A549 (cell line): ENCODE measurements at regions not wholly inside any gene's neighbourhood (a gene's known extent, or its start where the extent isn't known, plus 50 kb on each side); places are given as distances from the start of the nearest gene placed in this dataset.

ENCODE experiments used
- ATAC-seq, 2 experiments: fragments of 200-7000 bp in 1 of 2; fragments of >200 bp in 1 of 2; cut with Nextera tagmentation in 1 of 2; cut with Tn5 transposase in 1 of 2; 3 replicates each; pipeline versions ENCODE4 v1.8.0 to v1.9.1; 2018 to 2020; ENCODE audit warnings: mild to moderate bottlenecking in 1 of 2, moderate library complexity in 1 of 2
- CTCF ChIA-PET: fragments of 300-600 bp; sonication (Branson Sonifier 250); formaldehyde crosslinking; extraction: SDS; loops from one replicate; lab custom pipeline; 2021; ENCODE audit warnings: antibody characterized with exemption, inconsistent platforms; lab: Yijun Ruan, JAX
- POLR2A ChIA-PET: fragments of 350-600 bp; formaldehyde crosslinking; extraction: SDS; loops from one replicate; lab custom pipeline; 2021; ENCODE audit warnings: antibody characterized with exemption, inconsistent platforms; lab: Yijun Ruan, JAX
- DNase-seq, 2 experiments: peaks; one replicate each; pipeline versions ENCODE4 v3.0.0 to v3.0.0-alpha.2; 2011 to 2016; ENCODE audit warnings: low read depth in 1 of 2, low spot score in 1 of 2
- FAIRE-seq: peaks from 2 replicates; lab custom pipeline; 2011; peaks lifted over from hg19 to GRCh38; lab: Jason Lieb, UNC
- H3K27ac ChIP-seq, 2 experiments: fragments of >200 bp; sonication (Bioruptor Twin); formaldehyde crosslinking; 3 replicates each; pipeline ENCODE4 v1.5.1; 2016 to 2017
- H3K4me1 ChIP-seq: fragments of >200 bp; sonication (Bioruptor Twin); formaldehyde crosslinking; 3 replicates; pipeline ENCODE4 v1.6.1; 2016
- H3K4me2 ChIP-seq: fragments of >200 bp; sonication (Bioruptor Twin); formaldehyde crosslinking; 3 replicates; pipeline ENCODE4 v1.6.1; 2016
- H3K4me3 ChIP-seq: fragments of >200 bp; sonication (Bioruptor Twin); formaldehyde crosslinking; 3 replicates; pipeline ENCODE4 v1.5.1; 2016
- H3K9me3 ChIP-seq: fragments of >200 bp; sonication (Bioruptor Twin); formaldehyde crosslinking; 3 replicates; pipeline ENCODE4 v1.6.1; 2016
- BHLHE40 ChIP-seq: IDR thresholded peaks from 2 replicates; pipeline ENCODE4 v1.6.1; 2012; ENCODE audit warnings: low read depth, low read length, inconsistent platforms
- CEBPB ChIP-seq, 2 experiments: fragments of >200 bp in 1 of 2; sonication (Bioruptor Twin) in 1 of 2; formaldehyde crosslinking in 1 of 2; IDR thresholded peaks; 2 replicates each; pipeline ENCODE4 v1.6.1; 2012 to 2016
- CHD4 ChIP-seq: fragments of 200-600 bp; sonication (generic); IDR thresholded peaks from 2 replicates; pipeline ENCODE4 v1.6.1; 2016; ENCODE audit warnings: antibody characterized with exemption, mild to moderate bottlenecking, borderline replicate concordance
- CTCF ChIP-seq: fragments of >200 bp; sonication (Bioruptor Twin); formaldehyde crosslinking; IDR thresholded peaks from 3 replicates; pipeline ENCODE4 v1.5.1; 2016
- E2F6 ChIP-seq: IDR thresholded peaks from 2 replicates; pipeline ENCODE4 v1.6.1; 2012; ENCODE audit warnings: low read depth, borderline replicate concordance
- EHF ChIP-seq: fragments of 250-450 bp; sonication (Bioruptor Pico); IDR thresholded peaks from 2 replicates; pipeline ENCODE4 v1.5.0; 2020; ENCODE audit warnings: mild to moderate bottlenecking
- EHMT2 ChIP-seq: fragments of 200-600 bp; sonication (generic); IDR thresholded peaks from 2 replicates; pipeline ENCODE4 v1.6.1; 2016; ENCODE audit warnings: antibody characterized with exemption, low read depth, mild to moderate bottlenecking, moderate library complexity
- EP300 ChIP-seq, 2 experiments: fragments of >200 bp; sonication (Bioruptor Twin); formaldehyde crosslinking; IDR thresholded peaks; 2 replicates in 1 of 2; 3 replicates in 1 of 2; pipeline ENCODE4 v1.6.1; 2016 to 2017
- FOSB ChIP-seq: fragments of 250-450 bp; sonication (Bioruptor Pico); IDR thresholded peaks from 2 replicates; pipeline ENCODE4 v1.5.0; 2020; ENCODE audit warnings: mild to moderate bottlenecking, moderate library complexity
- FOSL2 ChIP-seq, 2 experiments: fragments of 450-650 bp in 1 of 2; fragments of >200 bp in 1 of 2; sonication (Bioruptor Twin) in 1 of 2; formaldehyde crosslinking; IDR thresholded peaks; 2 replicates each; pipeline versions ENCODE4 v1.5.0 to v1.6.1; 2016 to 2020; ENCODE audit warnings: mild to moderate bottlenecking in 1 of 2, moderate library complexity in 1 of 2
- HMGXB4 ChIP-seq: fragments of 250-450 bp; sonication (Bioruptor Pico); IDR thresholded peaks from 2 replicates; pipeline ENCODE4 v1.5.0; 2021; ENCODE audit warnings: mild to moderate bottlenecking, moderate library complexity, borderline replicate concordance
- KDM1A ChIP-seq: fragments of 200-600 bp; sonication (generic); IDR thresholded peaks from 2 replicates; pipeline ENCODE4 v1.6.1; 2016; ENCODE audit warnings: low read depth, mild to moderate bottlenecking
- MAFK ChIP-seq: fragments of 450-650 bp; IDR thresholded peaks from 2 replicates; pipeline ENCODE4 v1.6.1; 2014; ENCODE audit not compliant: partially characterized antibody
- MYC ChIP-seq: IDR thresholded peaks from 2 replicates; pipeline ENCODE4 v1.6.1; 2012; ENCODE audit warnings: mild to moderate bottlenecking, inconsistent platforms, low read length, improper control_type of control experiment, borderline replicate concordance
- PHF8 ChIP-seq: fragments of 200-600 bp; sonication (generic); IDR thresholded peaks from 2 replicates; pipeline ENCODE4 v1.6.1; 2016; ENCODE audit warnings: low read depth, mild to moderate bottlenecking, antibody characterized with exemption, moderate library complexity, borderline replicate concordance
- POLR2A ChIP-seq: IDR thresholded peaks from 2 replicates; pipeline ENCODE4 v1.6.1; 2012; ENCODE audit warnings: mild to moderate bottlenecking, low read length
- REST ChIP-seq: fragments of 200-600 bp; sonication (generic); IDR thresholded peaks from 2 replicates; pipeline ENCODE4 v1.6.1; 2016; ENCODE audit warnings: antibody characterized with exemption, mild to moderate bottlenecking, moderate library complexity
- SMC3 ChIP-seq: fragments of >200 bp; sonication (Bioruptor Twin); formaldehyde crosslinking; IDR thresholded peaks from 3 replicates; pipeline ENCODE4 v1.6.1; 2018; ENCODE audit warnings: inconsistent platforms
- ZFP36 ChIP-seq: fragments of 450-650 bp; IDR thresholded peaks from 2 replicates; pipeline ENCODE4 v1.6.1; 2014; ENCODE audit warnings: borderline replicate concordance; ENCODE audit not compliant: partially characterized antibody
- WGBS: methylation state at CpG from one replicate; pipeline ENCODE4 v1.1.6; 2017; ENCODE audit errors: missing lambda C conversion rate; 5-methylcytosine and 5-hydroxymethylcytosine counted together

- Histone ChIP-seq H3K4me1 (peaks cover 13% of the 10 kb centered on the region; the same call in 2 of the 3 replicates), H3K4me3 (no peak overlapping the region), H3K27ac (no peak overlapping the region), H3K4me2 (0 out of 3 replicates have a peak overlapping the region, but pooled peaks have one; percentile 10), H3K9me3 (no peaks in the 10 kb centered on the region)
- POLR2A ChIA-PET, result no interaction called here
- DNase-seq (no peak), FAIRE-seq (no peak), ATAC-seq (no peak)
- TF ChIP-seq CEBPB (IDR thresholded peaks at IDR 0.05) (no peak), BHLHE40 (no peak), KDM1A (no peak), EP300 (IDR thresholded peaks at IDR 0.05) (no peak), EHF (CRISPR knock-in tag) (no peak), FOSL2 (IDR thresholded peaks at IDR 0.05) (no peak), FOSL2 (CRISPR knock-in tag; IDR thresholded peaks at IDR 0.05) (no peak), E2F6 (no peak), PHF8 (no peak), CHD4 (no peak), HMGXB4 (CRISPR knock-in tag) (no peak), EHMT2 (no peak), MYC (no peak), ZFP36 (no peak), SMC3 (no peak), POLR2A (no peak), CTCF (no peak), FOSB (CRISPR knock-in tag) (no peak), MAFK (no peak), REST (no peak)
- WGBS, result 87% methylated on average over 1 of the region's 1 CpG
- CTCF ChIA-PET, result no interaction called here
These were observed 51.4 kb upstream of the BAZ1A start for GRCh38 chr14:34926552-34926951.
